ENCODE measurements at regions not wholly inside any gene's neighbourhood (a gene's known extent, or its start where the extent isn't known, plus 50 kb on each side); places are given as distances from the start of the nearest gene placed in this dataset.

- TF ChIP-seq ZNF724P (CRISPR knock-in tag; IDR thresholded peaks at IDR 0.05; ENCODE audit: borderline replicate concordance), result peak; percentile 23; the same call in 1 of the 2 replicates
- peak; percentile 80; the same call in 1 of the 2 replicates for TF ChIP-seq ZSCAN30 (CRISPR knock-in tag; IDR thresholded peaks at IDR 0.05)
- TF ChIP-seq POLR2G (IDR thresholded peaks at IDR 0.05; ENCODE audit: low read depth, low read length), result peak; percentile 68
- no peak for TF ChIP-seq NFAT5 (CRISPR knock-in tag; IDR thresholded peaks at IDR 0.05)
- 0 out of 2 replicates have a peak, but pooled peaks have one; percentile 46 for TF ChIP-seq ZC3H4 (CRISPR knock-in tag; IDR thresholded peaks at IDR 0.05; ENCODE audit: borderline replicate concordance)
- TF ChIP-seq HNF4A (CRISPR knock-in tag; IDR thresholded peaks at IDR 0.05), result peak; percentile 89
- 0 out of 4 replicates have a peak, but pooled peaks of 1 of the 2 experiments have one; percentile 61 for TF ChIP-seq KLF16 (CRISPR knock-in tag; IDR thresholded peaks at IDR 0.05)
- peak; percentile 91 for TF ChIP-seq GATA4 (IDR thresholded peaks at IDR 0.05; ENCODE audit: borderline replicate concordance, low read depth)
- no peak; the same call in 1 of the 2 replicates for TF ChIP-seq MED13 (CRISPR knock-in tag; IDR thresholded peaks at IDR 0.05)
- 0 out of 2 replicates have a peak, but pooled peaks have one; percentile 52 for TF ChIP-seq THAP11 (CRISPR knock-in tag; IDR thresholded peaks at IDR 0.05)
- peak; percentile 47; the same call in 1 of the 2 replicates for TF ChIP-seq SETDB1 (CRISPR knock-in tag; IDR thresholded peaks at IDR 0.05; ENCODE audit: borderline replicate concordance)
- TF ChIP-seq IRF1 (CRISPR knock-in tag; IDR thresholded peaks at IDR 0.05; ENCODE audit: low read depth), result no peak
- 0 out of 2 replicates have a peak, but pooled peaks have one; percentile 17 for TF ChIP-seq ZNF124 (CRISPR knock-in tag; IDR thresholded peaks at IDR 0.05)
- no peak for TF ChIP-seq HDAC6 (IDR thresholded peaks at IDR 0.05; ENCODE audit: low read depth, low read length)
- TF ChIP-seq ELF1 (CRISPR knock-in tag; IDR thresholded peaks at IDR 0.05), result 0 out of 2 replicates have a peak, but pooled peaks have one; percentile 16
- TF ChIP-seq RFX3 (CRISPR knock-in tag; IDR thresholded peaks at IDR 0.05), result peak; percentile 22; the same call in 1 of the 2 replicates
- TF ChIP-seq U2AF2 (IDR thresholded peaks at IDR 0.05; ENCODE audit: low read depth, low read length), result no peak
- 0 out of 2 replicates have a peak, but pooled peaks have one; percentile 7 for TF ChIP-seq MAFF (IDR thresholded peaks at IDR 0.05; ENCODE audit: low read depth, low read length)
- TF ChIP-seq ZNF670 (CRISPR knock-in tag; IDR thresholded peaks at IDR 0.05; ENCODE audit: borderline replicate concordance), result peak; percentile 77; the same call in 1 of the 2 replicates
- TF ChIP-seq HOXD1 (CRISPR knock-in tag; IDR thresholded peaks at IDR 0.05), result peak; percentile 23; the same call in 1 of the 2 replicates
- TF ChIP-seq ZNF484 (CRISPR knock-in tag; IDR thresholded peaks at IDR 0.05; ENCODE audit: borderline replicate concordance, low read depth), result no peak
- TF ChIP-seq ZNF317 (CRISPR knock-in tag; IDR thresholded peaks at IDR 0.05), result peak; percentile 47; the same call in 1 of the 2 replicates
- TF ChIP-seq MED1 (CRISPR knock-in tag; IDR thresholded peaks at IDR 0.05), result peak; percentile 98
- TF ChIP-seq ZNF747 (CRISPR knock-in tag; IDR thresholded peaks at IDR 0.05; ENCODE audit: borderline replicate concordance), result peak; percentile 48; the same call in 1 of the 2 replicates
- peak; percentile 19; the same call in 1 of the 2 replicates for TF ChIP-seq MXD4 (CRISPR knock-in tag; IDR thresholded peaks at IDR 0.05)
Measured at GRCh38 chr2:48219555-48220436, 94.7 kb upstream of the FOXN2 start (continued).
